GM12878 (cell line): ENCODE measurements at regions not wholly inside any gene's neighbourhood (a gene's known extent, or its start where the extent isn't known, plus 50 kb on each side); places are given as distances from the start of the nearest gene placed in this dataset.

ENCODE experiments used
- ATAC-seq: fragments of 200-7000 bp; cut with Tn5 transposase; 3 replicates; pipeline ENCODE4 v1.9.1; 2020; ENCODE audit warnings: mild to moderate bottlenecking, moderate library complexity
- BruUV-seq: library from RNA; stranded (reverse); fragments of 400-500 nt; replicated peaks from 2 replicates; lab custom pipeline; 2021; lab: Mats Ljungman, UMichigan
- CTCF ChIA-PET: fragments of 300-600 bp; sonication (Branson Sonifier 250); formaldehyde crosslinking; extraction: SDS; loops from one replicate; lab custom pipeline; 2021; ENCODE audit warnings: inconsistent platforms; lab: Yijun Ruan, JAX
- POLR2A ChIA-PET: fragments of 350-600 bp; formaldehyde crosslinking; extraction: SDS; loops from one replicate; lab custom pipeline; 2021; ENCODE audit warnings: inconsistent platforms; lab: Charles Lee
- RAD21 ChIA-PET: fragments of 300-600 bp; sonication (Branson Sonifier 250); formaldehyde crosslinking; loops from one replicate; lab custom pipeline; 2023; ENCODE audit warnings: antibody characterized with exemption; ENCODE audit not compliant: unreplicated experiment; lab: Charles Lee
- SMC1A ChIA-PET: fragments of 300-600 bp; sonication (Branson Sonifier 250); formaldehyde crosslinking; loops from one replicate; lab custom pipeline; 2023; ENCODE audit not compliant: unreplicated experiment, uncharacterized antibody; lab: Charles Lee
- DNase-seq: peaks from one replicate; pipeline ENCODE4 v3.0.0-alpha.2; 2011; ENCODE audit warnings: low read depth, low spot score
- FAIRE-seq: peaks from 3 replicates; lab custom pipeline; 2011; peaks lifted over from hg19 to GRCh38; lab: Jason Lieb, UNC
- H2AFZ ChIP-seq: 2 replicates; pipeline ENCODE4 v1.6.0; 2011; ENCODE audit warnings: low read depth, low read length, control low read depth; ENCODE audit not compliant: control insufficient read depth
- H3K27ac ChIP-seq: 2 replicates; pipeline ENCODE4 v1.5.1; 2011; ENCODE audit warnings: control low read depth; ENCODE audit not compliant: control insufficient read depth, insufficient read depth
- H3K27me3 ChIP-seq, 2 experiments: replicated peaks in 1 of 2; 2 replicates each; pipeline versions ENCODE4 v1.6.0 to v1.6.1; 2011; ENCODE audit warnings: low read length in 1 of 2; ENCODE audit not compliant: control insufficient read depth in 2 of 2, insufficient read depth in 2 of 2
- H3K36me3 ChIP-seq, 2 experiments: 2 replicates each; pipeline ENCODE4 v1.5.1; 2011; ENCODE audit warnings: low read length in 1 of 2; ENCODE audit not compliant: control insufficient read depth in 2 of 2, insufficient read depth in 2 of 2
- H3K4me1 ChIP-seq: 2 replicates; pipeline ENCODE4 v1.6.1; 2011; ENCODE audit warnings: mild to moderate bottlenecking, low read length, moderate library complexity, mixed read lengths; ENCODE audit not compliant: control insufficient read depth, insufficient read depth
- H3K4me2 ChIP-seq: 2 replicates; pipeline ENCODE4 v1.6.0; 2011; ENCODE audit warnings: control low read depth; ENCODE audit not compliant: control insufficient read depth, insufficient read depth
- H3K4me3 ChIP-seq: fragments of 200-600 bp; sonication (generic); 2 replicates; pipeline ENCODE4 v1.5.1; 2016
- H3K79me2 ChIP-seq: 2 replicates; pipeline ENCODE4 v1.6.0; 2011; ENCODE audit warnings: low read length; ENCODE audit not compliant: control insufficient read depth, insufficient read depth
- H3K9ac ChIP-seq: 2 replicates; pipeline ENCODE4 v1.8.0; 2011; ENCODE audit warnings: low read length, control low read depth, mixed read lengths; ENCODE audit not compliant: control insufficient read depth, insufficient read depth
- H3K9me3 ChIP-seq: replicated peaks from 3 replicates; pipeline ENCODE4 v1.5.1; 2011; ENCODE audit warnings: mild to moderate bottlenecking, low read length; ENCODE audit not compliant: control insufficient read depth, insufficient read depth
- H4K20me1 ChIP-seq: 2 replicates; pipeline ENCODE4 v1.6.0; 2011; ENCODE audit not compliant: control insufficient read depth, insufficient read depth
- ATF2 ChIP-seq: IDR thresholded peaks from 2 replicates; pipeline ENCODE4 v1.6.1; 2012; ENCODE audit warnings: low read length, inconsistent platforms
- BCL3 ChIP-seq: IDR thresholded peaks from 2 replicates; pipeline ENCODE4 v1.6.1; 2011; ENCODE audit warnings: borderline replicate concordance, low read depth, mild to moderate bottlenecking, moderate library complexity, low read length; ENCODE audit not compliant: insufficient read depth, poor library complexity, severe bottlenecking
- CEBPZ ChIP-seq: fragments of 150-350 bp; IDR thresholded peaks from 2 replicates; pipeline ENCODE4 v1.6.1; 2016; ENCODE audit warnings: low read depth, low read length
- MEF2A ChIP-seq: IDR thresholded peaks from 2 replicates; pipeline ENCODE4 v1.6.1; 2011; ENCODE audit warnings: low read depth, mild to moderate bottlenecking, low read length, moderate library complexity; ENCODE audit not compliant: insufficient read depth
- NR2C1 ChIP-seq: fragments of 450-650 bp; IDR thresholded peaks from 2 replicates; pipeline ENCODE4 v1.6.1; 2017; ENCODE audit warnings: antibody characterized with exemption, mild to moderate bottlenecking, moderate library complexity
- REST ChIP-seq: IDR thresholded peaks from 2 replicates; pipeline ENCODE4 v1.6.1; 2012; ENCODE audit warnings: mild to moderate bottlenecking, low read depth, low read length
- RUNX3 ChIP-seq: IDR thresholded peaks from 2 replicates; pipeline ENCODE4 v1.6.1; 2012; ENCODE audit warnings: low read length, inconsistent platforms
- SP1 ChIP-seq: IDR thresholded peaks from one replicate; pipeline ENCODE4 v1.6.1; 2011; ENCODE audit warnings: low read depth, low read length
- SPI1 ChIP-seq: IDR thresholded peaks from 2 replicates; pipeline ENCODE4 v1.6.1; 2011; ENCODE audit warnings: low read depth, mild to moderate bottlenecking, low read length, moderate library complexity, borderline replicate concordance; ENCODE audit not compliant: insufficient read depth
- ZBTB11 ChIP-seq: fragments of 450-650 bp; formaldehyde crosslinking; IDR thresholded peaks from 2 replicates; pipeline ENCODE4 v1.5.0; 2022; ENCODE audit warnings: mild to moderate bottlenecking, missing genetic modification characterization
- ZZZ3 ChIP-seq: IDR thresholded peaks from 2 replicates; pipeline ENCODE4 v1.6.1; 2011; ENCODE audit warnings: low read depth; ENCODE audit not compliant: control insufficient read depth, insufficient read length
- WGBS: methylation state at CpG from one replicate; pipeline ENCODE4 v1.1.6; 2016; ENCODE audit warnings: low lambda C conversion rate; ENCODE audit not compliant: insufficient replicate concordance, insufficient coverage; ENCODE audit errors: missing lambda C conversion rate; 5-methylcytosine and 5-hydroxymethylcytosine counted together
- in situ Hi-C: fragments of 300-500 bp; cut with MboI; formaldehyde crosslinking; loops from 9 replicates; pipeline ENCODE4 v1.14.3; 2018; ENCODE audit warnings: mixed read lengths
- intact Hi-C: fragments of 100-400 bp; cut with micrococcal nuclease; formaldehyde crosslinking; loops from one replicate; pipeline ENCODE4 v1.14.2; 2022; ENCODE audit not compliant: unreplicated experiment

DNA sequence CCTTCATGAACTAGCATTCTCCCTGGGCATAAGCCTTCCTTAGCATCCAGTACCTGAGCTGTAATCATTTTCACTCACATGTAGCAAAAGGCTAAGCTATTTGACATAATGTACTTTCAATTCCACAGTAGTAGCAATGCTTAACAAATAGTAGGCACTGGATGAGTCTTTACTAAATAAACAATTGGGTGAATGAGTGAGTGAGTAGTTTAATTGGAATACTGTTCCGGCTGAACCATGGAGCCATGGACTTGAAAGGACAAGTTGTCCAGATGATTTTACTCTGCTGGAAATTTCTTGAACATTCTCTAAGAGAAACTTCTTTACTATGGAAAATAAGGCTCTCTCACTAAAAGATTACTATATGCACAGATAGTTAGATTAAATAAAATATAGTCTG lies 159.3 kb downstream of the FAM47B start:
- ATAC-seq, result no peak
- Histone ChIP-seq H3K9me3 (no peaks in the 10 kb centered on the region), H3K27ac (no peak overlapping the region), H3K4me2 (no peak overlapping the region), H3K4me3 (no peak overlapping the region), H3K79me2 (no peaks in the 10 kb centered on the region), H3K36me3 (no peaks in the 10 kb centered on the region), H3K9ac (no peak overlapping the region), H3K4me1 (no peaks in the 10 kb centered on the region), H3K27me3 (no peaks in the 10 kb centered on the region), H2AFZ (no peak overlapping the region), H4K20me1 (no peaks in the 10 kb centered on the region)
- in situ Hi-C loops, result no loop called here
- intact Hi-C loops, result no loop called here
- no TSS peak for BruUV-seq
- 27% methylated on average over 1 of the region's 1 CpG for WGBS
- CTCF ChIA-PET, result no interaction called here
- SMC1A ChIA-PET, result no interaction called here
- no peak for FAIRE-seq
- POLR2A ChIA-PET, result no interaction called here
- no peak for DNase-seq
- RAD21 ChIA-PET, result no interaction called here
- no peak for TF ChIP-seq ZBTB11 (CRISPR knock-in tag)
- TF ChIP-seq ZZZ3, result no peak
- no peak for TF ChIP-seq BCL3
- TF ChIP-seq SP1, result no peak
- no peak for TF ChIP-seq SPI1
- TF ChIP-seq RUNX3, result no peak
- no peak for TF ChIP-seq CEBPZ
- TF ChIP-seq REST, result no peak
- no peak for TF ChIP-seq MEF2A
- TF ChIP-seq NR2C1, result no peak
- TF ChIP-seq ATF2, result no peak
